ENCODE measurements at regions not wholly inside any gene's neighbourhood (a gene's known extent, or its start where the extent isn't known, plus 50 kb on each side); places are given as distances from the start of the nearest gene placed in this dataset.
A peak's percentile ranks its signal among the peaks of the same experiment; 100 is the strongest.

- Mint-ChIP-seq H3K9me3 (no peaks in the 10 kb centered on the region), H3K36me3 (ENCODE audit: low read depth) (no peaks in the 10 kb centered on the region), H3K4me1 (peaks cover 51% of the 10 kb centered on the region), H3K27me3 (ENCODE audit: insufficient read depth, low read depth, poor library complexity) (peaks cover 6% of the 10 kb centered on the region), H3K4me3 (no peak overlapping the region), H3K27ac (no peak overlapping the region)
- Histone ChIP-seq H3F3A (replicated peaks; ENCODE audit: low read depth) (0 out of 2 replicates have a peak, but pooled peaks cover 4% of the 10 kb centered on the region), H3K79me2 (replicated peaks; ENCODE audit: insufficient read depth) (no peaks in the 10 kb centered on the region), H3K27me3 (ENCODE audit: insufficient read depth) (no peaks in the 10 kb centered on the region), H3K4me2 (peak overlapping the region; percentile 48; the same call in 1 of the 2 replicates), H3K27ac (ENCODE audit: low read depth) (no peak overlapping the region), H3K36me3 (ENCODE audit: insufficient read depth) (no peaks in the 10 kb centered on the region), H4K20me1 (replicated peaks; ENCODE audit: insufficient read depth) (no peaks in the 10 kb centered on the region), H3K9me2 (ENCODE audit: insufficient read depth) (no peaks in the 10 kb centered on the region), H3K4me3 (no peak overlapping the region), H2AFZ (peak overlapping the region; percentile 74), H3K4me1 (ENCODE audit: insufficient read depth) (peaks cover 47% of the 10 kb centered on the region)
- ATAC-seq (no peak), DNase-seq (ENCODE audit: low spot score) (no peak)
- no peak for TF ChIP-seq CREB1 (CRISPR knock-in tag; IDR thresholded peaks at IDR 0.05; ENCODE audit: low read depth)
- no peak for TF ChIP-seq EZH2phosphoT487 (IDR thresholded peaks at IDR 0.05; ENCODE audit: unreplicated experiment)
- no peak for TF ChIP-seq ZNF331 (CRISPR knock-in tag; IDR thresholded peaks at IDR 0.05; ENCODE audit: low read depth)
- TF ChIP-seq ZNF114 (CRISPR knock-in tag; IDR thresholded peaks at IDR 0.05) = no peak
- TF ChIP-seq JUNB (IDR thresholded peaks at IDR 0.05; ENCODE audit: unreplicated experiment) = no peak
- TF ChIP-seq POLR2AphosphoS5 (IDR thresholded peaks at IDR 0.05; ENCODE audit: low read depth) = no peak
- TF ChIP-seq CTCF (conservative IDR thresholded peaks at IDR 0.05; ENCODE audit: low read depth in 2 of 2) = no peak
- TF ChIP-seq, protein P1, sequence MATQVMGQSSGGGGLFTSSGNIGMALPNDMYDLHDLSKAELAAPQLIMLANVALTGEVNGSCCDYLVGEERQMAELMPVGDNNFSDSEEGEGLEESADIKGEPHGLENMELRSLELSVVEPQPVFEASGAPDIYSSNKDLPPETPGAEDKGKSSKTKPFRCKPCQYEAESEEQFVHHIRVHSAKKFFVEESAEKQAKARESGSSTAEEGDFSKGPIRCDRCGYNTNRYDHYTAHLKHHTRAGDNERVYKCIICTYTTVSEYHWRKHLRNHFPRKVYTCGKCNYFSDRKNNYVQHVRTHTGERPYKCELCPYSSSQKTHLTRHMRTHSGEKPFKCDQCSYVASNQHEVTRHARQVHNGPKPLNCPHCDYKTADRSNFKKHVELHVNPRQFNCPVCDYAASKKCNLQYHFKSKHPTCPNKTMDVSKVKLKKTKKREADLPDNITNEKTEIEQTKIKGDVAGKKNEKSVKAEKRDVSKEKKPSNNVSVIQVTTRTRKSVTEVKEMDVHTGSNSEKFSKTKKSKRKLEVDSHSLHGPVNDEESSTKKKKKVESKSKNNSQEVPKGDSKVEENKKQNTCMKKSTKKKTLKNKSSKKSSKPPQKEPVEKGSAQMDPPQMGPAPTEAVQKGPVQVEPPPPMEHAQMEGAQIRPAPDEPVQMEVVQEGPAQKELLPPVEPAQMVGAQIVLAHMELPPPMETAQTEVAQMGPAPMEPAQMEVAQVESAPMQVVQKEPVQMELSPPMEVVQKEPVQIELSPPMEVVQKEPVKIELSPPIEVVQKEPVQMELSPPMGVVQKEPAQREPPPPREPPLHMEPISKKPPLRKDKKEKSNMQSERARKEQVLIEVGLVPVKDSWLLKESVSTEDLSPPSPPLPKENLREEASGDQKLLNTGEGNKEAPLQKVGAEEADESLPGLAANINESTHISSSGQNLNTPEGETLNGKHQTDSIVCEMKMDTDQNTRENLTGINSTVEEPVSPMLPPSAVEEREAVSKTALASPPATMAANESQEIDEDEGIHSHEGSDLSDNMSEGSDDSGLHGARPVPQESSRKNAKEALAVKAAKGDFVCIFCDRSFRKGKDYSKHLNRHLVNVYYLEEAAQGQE (IDR thresholded peaks at IDR 0.05; ENCODE audit: unreplicated experiment) = no peak
- no peak for TF ChIP-seq EZH2 (IDR thresholded peaks at IDR 0.05; ENCODE audit: low read depth, unreplicated experiment)
- TF ChIP-seq STAT1 (IDR thresholded peaks at IDR 0.05; ENCODE audit: unreplicated experiment) = no peak
- TF ChIP-seq NANOG (IDR thresholded peaks at IDR 0.05; ENCODE audit: borderline replicate concordance) = no peak
- TF ChIP-seq, protein P2, sequence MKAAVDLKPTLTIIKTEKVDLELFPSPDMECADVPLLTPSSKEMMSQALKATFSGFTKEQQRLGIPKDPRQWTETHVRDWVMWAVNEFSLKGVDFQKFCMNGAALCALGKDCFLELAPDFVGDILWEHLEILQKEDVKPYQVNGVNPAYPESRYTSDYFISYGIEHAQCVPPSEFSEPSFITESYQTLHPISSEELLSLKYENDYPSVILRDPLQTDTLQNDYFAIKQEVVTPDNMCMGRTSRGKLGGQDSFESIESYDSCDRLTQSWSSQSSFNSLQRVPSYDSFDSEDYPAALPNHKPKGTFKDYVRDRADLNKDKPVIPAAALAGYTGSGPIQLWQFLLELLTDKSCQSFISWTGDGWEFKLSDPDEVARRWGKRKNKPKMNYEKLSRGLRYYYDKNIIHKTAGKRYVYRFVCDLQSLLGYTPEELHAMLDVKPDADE (IDR thresholded peaks at IDR 0.05) = no peak
- TF ChIP-seq, protein P3, sequence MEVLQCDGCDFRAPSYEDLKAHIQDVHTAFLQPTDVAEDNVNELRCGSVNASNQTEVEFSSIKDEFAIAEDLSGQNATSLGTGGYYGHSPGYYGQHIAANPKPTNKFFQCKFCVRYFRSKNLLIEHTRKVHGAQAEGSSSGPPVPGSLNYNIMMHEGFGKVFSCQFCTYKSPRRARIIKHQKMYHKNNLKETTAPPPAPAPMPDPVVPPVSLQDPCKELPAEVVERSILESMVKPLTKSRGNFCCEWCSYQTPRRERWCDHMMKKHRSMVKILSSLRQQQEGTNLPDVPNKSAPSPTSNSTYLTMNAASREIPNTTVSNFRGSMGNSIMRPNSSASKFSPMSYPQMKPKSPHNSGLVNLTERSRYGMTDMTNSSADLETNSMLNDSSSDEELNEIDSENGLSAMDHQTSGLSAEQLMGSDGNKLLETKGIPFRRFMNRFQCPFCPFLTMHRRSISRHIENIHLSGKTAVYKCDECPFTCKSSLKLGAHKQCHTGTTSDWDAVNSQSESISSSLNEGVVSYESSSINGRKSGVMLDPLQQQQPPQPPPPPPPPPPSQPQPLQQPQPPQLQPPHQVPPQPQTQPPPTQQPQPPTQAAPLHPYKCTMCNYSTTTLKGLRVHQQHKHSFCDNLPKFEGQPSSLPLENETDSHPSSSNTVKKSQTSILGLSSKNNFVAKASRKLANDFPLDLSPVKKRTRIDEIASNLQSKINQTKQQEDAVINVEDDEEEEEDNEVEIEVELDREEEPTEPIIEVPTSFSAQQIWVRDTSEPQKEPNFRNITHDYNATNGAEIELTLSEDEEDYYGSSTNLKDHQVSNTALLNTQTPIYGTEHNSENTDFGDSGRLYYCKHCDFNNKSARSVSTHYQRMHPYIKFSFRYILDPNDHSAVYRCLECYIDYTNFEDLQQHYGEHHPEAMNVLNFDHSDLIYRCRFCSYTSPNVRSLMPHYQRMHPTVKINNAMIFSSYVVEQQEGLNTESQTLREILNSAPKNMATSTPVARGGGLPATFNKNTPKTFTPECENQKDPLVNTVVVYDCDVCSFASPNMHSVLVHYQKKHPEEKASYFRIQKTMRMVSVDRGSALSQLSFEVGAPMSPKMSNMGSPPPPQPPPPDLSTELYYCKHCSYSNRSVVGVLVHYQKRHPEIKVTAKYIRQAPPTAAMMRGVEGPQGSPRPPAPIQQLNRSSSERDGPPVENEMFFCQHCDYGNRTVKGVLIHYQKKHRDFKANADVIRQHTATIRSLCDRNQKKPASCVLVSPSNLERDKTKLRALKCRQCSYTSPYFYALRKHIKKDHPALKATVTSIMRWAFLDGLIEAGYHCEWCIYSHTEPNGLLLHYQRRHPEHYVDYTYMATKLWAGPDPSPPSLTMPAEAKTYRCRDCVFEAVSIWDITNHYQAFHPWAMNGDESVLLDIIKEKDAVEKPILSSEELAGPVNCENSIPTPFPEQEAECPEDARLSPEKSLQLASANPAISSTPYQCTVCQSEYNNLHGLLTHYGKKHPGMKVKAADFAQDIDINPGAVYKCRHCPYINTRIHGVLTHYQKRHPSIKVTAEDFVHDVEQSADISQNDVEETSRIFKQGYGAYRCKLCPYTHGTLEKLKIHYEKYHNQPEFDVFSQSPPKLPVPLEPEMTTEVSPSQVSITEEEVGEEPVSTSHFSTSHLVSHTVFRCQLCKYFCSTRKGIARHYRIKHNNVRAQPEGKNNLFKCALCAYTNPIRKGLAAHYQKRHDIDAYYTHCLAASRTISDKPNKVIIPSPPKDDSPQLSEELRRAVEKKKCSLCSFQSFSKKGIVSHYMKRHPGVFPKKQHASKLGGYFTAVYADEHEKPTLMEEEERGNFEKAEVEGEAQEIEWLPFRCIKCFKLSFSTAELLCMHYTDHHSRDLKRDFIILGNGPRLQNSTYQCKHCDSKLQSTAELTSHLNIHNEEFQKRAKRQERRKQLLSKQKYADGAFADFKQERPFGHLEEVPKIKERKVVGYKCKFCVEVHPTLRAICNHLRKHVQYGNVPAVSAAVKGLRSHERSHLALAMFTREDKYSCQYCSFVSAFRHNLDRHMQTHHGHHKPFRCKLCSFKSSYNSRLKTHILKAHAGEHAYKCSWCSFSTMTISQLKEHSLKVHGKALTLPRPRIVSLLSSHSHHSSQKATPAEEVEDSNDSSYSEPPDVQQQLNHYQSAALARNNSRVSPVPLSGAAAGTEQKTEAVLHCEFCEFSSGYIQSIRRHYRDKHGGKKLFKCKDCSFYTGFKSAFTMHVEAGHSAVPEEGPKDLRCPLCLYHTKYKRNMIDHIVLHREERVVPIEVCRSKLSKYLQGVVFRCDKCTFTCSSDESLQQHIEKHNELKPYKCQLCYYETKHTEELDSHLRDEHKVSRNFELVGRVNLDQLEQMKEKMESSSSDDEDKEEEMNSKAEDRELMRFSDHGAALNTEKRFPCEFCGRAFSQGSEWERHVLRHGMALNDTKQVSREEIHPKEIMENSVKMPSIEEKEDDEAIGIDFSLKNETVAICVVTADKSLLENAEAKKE (CRISPR knock-in tag; IDR thresholded peaks at IDR 0.05) = no peak
These were observed 73.5 kb downstream of the RRAGC start for GRCh38 chr1:38786040-38786436.

Data from GM23338 (cell line).